ENCODE measurements at regions not wholly inside any gene's neighbourhood (a gene's known extent, or its start where the extent isn't known, plus 50 kb on each side); places are given as distances from the start of the nearest gene placed in this dataset.
"Not testable (repeated sequence)": the region's sequence is repeated elsewhere in the genome, so short reads cannot be mapped to it uniquely, and the experiment has no call there.

DNA sequence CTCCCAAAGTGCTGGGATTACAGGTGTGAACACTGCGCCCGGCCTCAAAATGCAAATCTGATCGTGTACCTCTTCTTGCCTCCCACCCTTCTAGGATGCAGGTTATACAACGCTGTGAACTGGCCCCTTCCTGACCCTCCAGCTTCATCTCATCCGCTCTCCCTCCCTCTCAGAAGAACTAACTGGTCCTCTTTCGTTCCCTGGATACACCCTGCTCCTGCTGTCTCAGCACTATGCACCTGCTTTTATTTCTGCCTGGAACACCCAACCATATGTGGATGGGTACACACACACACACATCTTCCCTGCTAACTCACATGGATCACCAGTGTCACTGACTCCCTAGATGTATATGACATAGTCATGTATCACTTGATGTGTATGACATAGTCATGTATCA is 56.1 kb upstream of the VASH1 start:
- RAD21 ChIA-PET (ENCODE audit: low non-redundant PET in 1 of 2, low total read pairs in 2 of 2, uncharacterized antibody in 2 of 2, unreplicated experiment in 2 of 2), result no interaction called here
- BruUV-seq (replicated peaks), result no TSS peak
- no peaks in the 10 kb centered on the region for H4K20me1 ChIP-seq (ENCODE audit: insufficient read depth)

DNA sequence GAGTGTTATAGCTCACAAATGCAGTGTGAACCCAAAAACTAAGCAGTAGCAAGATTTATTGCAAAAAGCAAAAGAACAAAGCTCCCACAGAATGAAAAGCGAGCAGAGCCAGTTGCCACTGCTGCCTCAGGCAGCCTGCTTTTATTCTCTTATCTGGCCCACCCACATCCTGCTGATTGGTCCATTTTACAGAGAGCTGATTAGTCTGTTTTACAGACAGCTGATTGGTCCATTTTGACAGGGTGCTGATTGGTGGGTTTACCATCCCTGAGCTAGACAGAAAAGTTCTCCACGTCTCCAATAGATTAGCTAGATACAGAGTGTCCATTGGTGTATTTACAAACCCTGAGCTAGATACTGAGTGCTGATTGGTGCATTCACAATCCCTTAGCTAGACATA is 55.1 kb upstream of the VASH1 start:
- POLR2A ChIA-PET; H2AFZ ChIP-seq (ENCODE audit: low read depth, low read length, poor library complexity, severe bottlenecking); H3K9me3 ChIP-seq (ENCODE audit: control insufficient read depth in 1 of 2, insufficient read depth in 1 of 2, low read depth in 1 of 2, low read length in 2 of 2); H3K79me2 ChIP-seq (ENCODE audit: insufficient read depth, low read length); H3K9me2 ChIP-seq (ENCODE audit: insufficient read depth); H4K20me1 ChIP-seq (ENCODE audit: insufficient read depth); H3K4me1 ChIP-seq (ENCODE audit: control insufficient read depth in 1 of 2, insufficient read depth in 2 of 2, low read length in 2 of 2); H3K4me3 ChIP-seq (replicated peaks in 1 of 2; ENCODE audit: low read depth in 1 of 2, low read length in 2 of 2); H3K36me3 ChIP-seq (ENCODE audit: control insufficient read depth in 1 of 2, insufficient read depth in 2 of 2, low read length in 2 of 2); H3K9ac ChIP-seq (ENCODE audit: low read length); H3K4me2 ChIP-seq (ENCODE audit: low read length); intact Hi-C loops (cut with micrococcal nuclease); CTCF ChIA-PET; H3K27ac ChIP-seq (ENCODE audit: low read depth, low read length); RAD21 ChIA-PET (ENCODE audit: low non-redundant PET in 1 of 2, low total read pairs in 2 of 2, uncharacterized antibody in 2 of 2, unreplicated experiment in 2 of 2); ATAC-seq; H3K27me3 ChIP-seq (ENCODE audit: insufficient read depth, low read length); BruUV-seq (replicated peaks): not testable (repeated sequence)
- DNase-seq (ENCODE audit: low read depth, low spot score), result peak; percentile 12

More for the DNA sequence above, 56.1 kb upstream of the VASH1 start:
- no peaks in the 10 kb centered on the region for H3K9me3 ChIP-seq (ENCODE audit: control insufficient read depth in 1 of 2, insufficient read depth in 1 of 2, low read depth in 1 of 2, low read length in 2 of 2)
- CTCF ChIA-PET, result no interaction called here
- H3K4me1 ChIP-seq (ENCODE audit: control insufficient read depth in 1 of 2, insufficient read depth in 2 of 2, low read length in 2 of 2), result peaks cover 0 to 7% of the 10 kb centered on the region in 2 experiments; a peak in 2 of 4 replicates
- no peak overlapping the region for H2AFZ ChIP-seq (ENCODE audit: low read depth, low read length, poor library complexity, severe bottlenecking)
- no peak for ATAC-seq
- no peaks in the 10 kb centered on the region for H3K27me3 ChIP-seq (ENCODE audit: insufficient read depth, low read length)
- no peak overlapping the region for H3K9ac ChIP-seq (ENCODE audit: low read length)
- no peaks in the 10 kb centered on the region for H3K9me2 ChIP-seq (ENCODE audit: insufficient read depth)
- no peak for TF ChIP-seq ELF1 (IDR thresholded peaks at IDR 0.05; ENCODE audit: borderline replicate concordance, low read depth)
- TF ChIP-seq TCF7L2 (IDR thresholded peaks at IDR 0.05; ENCODE audit: borderline replicate concordance, extremely low read depth, insufficient read depth, insufficient read length), result no peak
- no peak for TF ChIP-seq EZH2 (IDR thresholded peaks at IDR 0.05)
- TF ChIP-seq, protein P1, sequence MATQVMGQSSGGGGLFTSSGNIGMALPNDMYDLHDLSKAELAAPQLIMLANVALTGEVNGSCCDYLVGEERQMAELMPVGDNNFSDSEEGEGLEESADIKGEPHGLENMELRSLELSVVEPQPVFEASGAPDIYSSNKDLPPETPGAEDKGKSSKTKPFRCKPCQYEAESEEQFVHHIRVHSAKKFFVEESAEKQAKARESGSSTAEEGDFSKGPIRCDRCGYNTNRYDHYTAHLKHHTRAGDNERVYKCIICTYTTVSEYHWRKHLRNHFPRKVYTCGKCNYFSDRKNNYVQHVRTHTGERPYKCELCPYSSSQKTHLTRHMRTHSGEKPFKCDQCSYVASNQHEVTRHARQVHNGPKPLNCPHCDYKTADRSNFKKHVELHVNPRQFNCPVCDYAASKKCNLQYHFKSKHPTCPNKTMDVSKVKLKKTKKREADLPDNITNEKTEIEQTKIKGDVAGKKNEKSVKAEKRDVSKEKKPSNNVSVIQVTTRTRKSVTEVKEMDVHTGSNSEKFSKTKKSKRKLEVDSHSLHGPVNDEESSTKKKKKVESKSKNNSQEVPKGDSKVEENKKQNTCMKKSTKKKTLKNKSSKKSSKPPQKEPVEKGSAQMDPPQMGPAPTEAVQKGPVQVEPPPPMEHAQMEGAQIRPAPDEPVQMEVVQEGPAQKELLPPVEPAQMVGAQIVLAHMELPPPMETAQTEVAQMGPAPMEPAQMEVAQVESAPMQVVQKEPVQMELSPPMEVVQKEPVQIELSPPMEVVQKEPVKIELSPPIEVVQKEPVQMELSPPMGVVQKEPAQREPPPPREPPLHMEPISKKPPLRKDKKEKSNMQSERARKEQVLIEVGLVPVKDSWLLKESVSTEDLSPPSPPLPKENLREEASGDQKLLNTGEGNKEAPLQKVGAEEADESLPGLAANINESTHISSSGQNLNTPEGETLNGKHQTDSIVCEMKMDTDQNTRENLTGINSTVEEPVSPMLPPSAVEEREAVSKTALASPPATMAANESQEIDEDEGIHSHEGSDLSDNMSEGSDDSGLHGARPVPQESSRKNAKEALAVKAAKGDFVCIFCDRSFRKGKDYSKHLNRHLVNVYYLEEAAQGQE (IDR thresholded peaks at IDR 0.05; ENCODE audit: low read depth), result no peak
- no peak for TF ChIP-seq EGR1 (IDR thresholded peaks at IDR 0.05; ENCODE audit: low read depth)
- TF ChIP-seq, protein P2, sequence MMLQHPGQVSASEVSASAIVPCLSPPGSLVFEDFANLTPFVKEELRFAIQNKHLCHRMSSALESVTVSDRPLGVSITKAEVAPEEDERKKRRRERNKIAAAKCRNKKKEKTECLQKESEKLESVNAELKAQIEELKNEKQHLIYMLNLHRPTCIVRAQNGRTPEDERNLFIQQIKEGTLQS (IDR thresholded peaks at IDR 0.05), result no peak
- no peak for TF ChIP-seq ZNF274 (IDR thresholded peaks at IDR 0.05; ENCODE audit: low read depth, low read length)
- no peak for TF ChIP-seq SP1 (IDR thresholded peaks at IDR 0.05; ENCODE audit: low read depth)
- no peaks in the 10 kb centered on the region for H3K79me2 ChIP-seq (ENCODE audit: insufficient read depth, low read length)
- POLR2A ChIA-PET, result no interaction called here
- H3K4me2 ChIP-seq (ENCODE audit: low read length), result no peak overlapping the region
- H3K4me3 ChIP-seq (replicated peaks in 1 of 2; ENCODE audit: low read depth in 1 of 2, low read length in 2 of 2), result no peak overlapping the region
- DNase-seq (ENCODE audit: low read depth, low spot score), result no peak
- H3K36me3 ChIP-seq (ENCODE audit: control insufficient read depth in 1 of 2, insufficient read depth in 2 of 2, low read length in 2 of 2), result no peaks in the 10 kb centered on the region
- no peak overlapping the region for H3K27ac ChIP-seq (ENCODE audit: low read depth, low read length)
- intact Hi-C loops (cut with micrococcal nuclease), result no loop called here
